ENCODE measurements at regions not wholly inside any gene's neighbourhood (a gene's known extent, or its start where the extent isn't known, plus 50 kb on each side); places are given as distances from the start of the nearest gene placed in this dataset.

DNA sequence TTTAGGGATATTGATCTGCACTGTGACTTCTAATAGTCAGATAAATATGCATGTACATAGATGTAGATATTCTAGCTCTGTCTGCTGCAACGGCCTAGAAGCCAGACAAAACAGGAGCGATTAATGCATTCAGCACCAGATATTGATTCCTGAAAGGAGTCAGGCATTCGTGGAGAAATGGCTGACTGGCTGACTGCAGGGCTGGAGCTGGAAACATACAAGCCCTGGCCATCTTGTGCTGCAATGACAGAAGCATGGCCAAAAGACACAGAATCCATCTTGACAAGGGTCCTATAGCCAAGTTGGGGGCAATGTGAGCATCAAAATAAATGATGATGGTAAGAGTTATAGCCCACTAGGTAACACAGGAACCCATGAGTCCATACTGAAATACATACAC, 231.5 kb upstream of the KLHL29 start:
- TF ChIP-seq, protein P1, sequence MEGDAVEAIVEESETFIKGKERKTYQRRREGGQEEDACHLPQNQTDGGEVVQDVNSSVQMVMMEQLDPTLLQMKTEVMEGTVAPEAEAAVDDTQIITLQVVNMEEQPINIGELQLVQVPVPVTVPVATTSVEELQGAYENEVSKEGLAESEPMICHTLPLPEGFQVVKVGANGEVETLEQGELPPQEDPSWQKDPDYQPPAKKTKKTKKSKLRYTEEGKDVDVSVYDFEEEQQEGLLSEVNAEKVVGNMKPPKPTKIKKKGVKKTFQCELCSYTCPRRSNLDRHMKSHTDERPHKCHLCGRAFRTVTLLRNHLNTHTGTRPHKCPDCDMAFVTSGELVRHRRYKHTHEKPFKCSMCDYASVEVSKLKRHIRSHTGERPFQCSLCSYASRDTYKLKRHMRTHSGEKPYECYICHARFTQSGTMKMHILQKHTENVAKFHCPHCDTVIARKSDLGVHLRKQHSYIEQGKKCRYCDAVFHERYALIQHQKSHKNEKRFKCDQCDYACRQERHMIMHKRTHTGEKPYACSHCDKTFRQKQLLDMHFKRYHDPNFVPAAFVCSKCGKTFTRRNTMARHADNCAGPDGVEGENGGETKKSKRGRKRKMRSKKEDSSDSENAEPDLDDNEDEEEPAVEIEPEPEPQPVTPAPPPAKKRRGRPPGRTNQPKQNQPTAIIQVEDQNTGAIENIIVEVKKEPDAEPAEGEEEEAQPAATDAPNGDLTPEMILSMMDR (conservative IDR thresholded peaks at IDR 0.05): no peak
- TF ChIP-seq ZFX (IDR thresholded peaks at IDR 0.05): no peak
- no peak overlapping the region for H3K27ac ChIP-seq

DNA sequence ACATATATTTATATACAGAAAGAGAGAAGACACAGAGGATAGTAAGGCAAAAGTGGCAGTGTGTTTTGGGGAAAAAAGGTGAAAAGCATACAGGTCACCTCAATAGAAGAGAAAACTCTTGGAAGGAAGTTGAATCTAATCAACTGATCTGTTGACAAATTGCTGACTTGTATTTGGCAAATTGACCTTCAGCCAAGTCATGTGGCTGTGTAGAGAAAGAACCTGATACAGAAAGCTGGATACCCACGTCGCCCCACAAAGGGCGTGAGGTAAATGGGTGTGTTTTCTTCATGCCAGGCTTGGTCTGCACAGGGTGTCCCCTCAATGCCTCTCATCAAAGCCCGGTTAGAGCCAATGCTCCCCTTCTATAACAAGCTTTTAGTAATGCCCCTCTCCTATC, 230.0 kb upstream of the KLHL29 start:
- TF ChIP-seq, protein P1 (conservative IDR thresholded peaks at IDR 0.05): no peak
- TF ChIP-seq ZFX (IDR thresholded peaks at IDR 0.05): no peak
- no peak overlapping the region for H3K27ac ChIP-seq

DNA sequence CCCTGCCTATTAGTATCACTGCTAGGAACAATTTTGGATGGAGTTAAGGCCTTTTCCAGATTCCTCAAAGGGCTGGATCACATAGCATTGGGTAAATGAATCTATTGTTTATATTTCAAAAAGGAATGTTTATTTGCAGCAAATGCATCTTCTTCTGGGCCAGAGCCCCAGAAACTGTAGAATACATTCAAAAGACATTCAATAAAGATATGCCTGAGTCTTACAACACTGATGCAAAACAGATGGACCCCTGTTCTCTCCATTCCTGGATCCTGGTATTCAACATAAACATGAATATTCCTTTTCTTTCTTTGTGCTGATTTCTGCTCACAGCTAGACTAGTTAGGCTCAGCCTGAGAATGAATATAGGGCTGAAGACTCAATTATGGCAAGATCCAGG, 227.2 kb upstream of the KLHL29 start:
- H3K27ac ChIP-seq: no peak overlapping the region
- TF ChIP-seq ZFX (IDR thresholded peaks at IDR 0.05): no peak
- TF ChIP-seq, protein P1 (conservative IDR thresholded peaks at IDR 0.05): no peak

DNA sequence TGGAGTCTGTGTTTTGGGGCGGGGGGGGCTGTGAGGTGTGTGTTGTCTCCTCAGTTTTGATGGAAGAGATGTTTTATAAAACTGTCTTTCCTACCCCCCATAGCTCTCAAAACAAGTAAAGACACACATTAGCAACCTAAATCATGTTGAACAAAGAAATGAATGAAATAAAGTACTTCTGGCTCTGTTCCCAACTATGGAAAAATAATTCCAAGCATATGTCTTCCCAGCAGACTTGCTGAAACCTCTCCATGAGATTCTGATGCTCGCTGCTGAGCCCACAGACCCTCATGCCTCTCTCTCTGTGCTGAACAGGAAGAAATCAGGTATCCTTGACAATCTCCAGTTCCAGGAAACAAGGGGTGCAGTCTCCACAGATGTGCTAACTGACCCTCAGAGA, 226.7 kb upstream of the KLHL29 start:
- TF ChIP-seq, protein P1 (conservative IDR thresholded peaks at IDR 0.05): no peak
- TF ChIP-seq ZFX (IDR thresholded peaks at IDR 0.05): no peak
- H3K27ac ChIP-seq: no peak overlapping the region

DNA sequence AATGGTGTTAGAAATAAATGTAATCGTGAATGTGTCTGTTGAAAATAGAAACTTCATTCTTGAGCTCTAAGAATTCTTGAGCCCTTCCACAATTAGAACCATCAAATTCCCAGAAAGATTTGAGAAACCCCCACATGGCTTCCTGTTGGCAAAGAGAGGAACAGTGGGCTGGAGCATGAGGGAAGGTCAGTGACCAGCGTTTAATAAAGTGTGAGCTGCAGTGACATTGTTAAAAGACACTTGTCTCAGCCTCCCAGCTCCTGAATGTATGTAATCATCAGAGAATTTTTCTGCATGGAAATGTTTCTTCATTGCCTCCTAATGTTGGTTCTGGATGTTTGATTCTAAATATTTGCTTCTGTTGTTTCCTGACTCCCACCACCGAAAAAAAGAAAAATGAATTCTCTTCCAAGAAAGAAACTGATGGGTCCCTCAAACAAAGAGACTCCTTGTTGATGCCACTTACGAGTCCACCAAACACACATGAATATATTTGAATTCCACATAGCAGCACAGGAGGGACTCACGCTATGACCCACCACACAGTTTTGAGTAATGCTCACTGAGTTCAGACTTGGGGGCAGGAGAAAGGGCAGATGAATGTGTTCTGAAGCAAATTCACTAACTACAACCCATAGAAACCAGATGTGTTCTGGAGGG, 225.1 kb upstream of the KLHL29 start:
- TF ChIP-seq, protein P1 (conservative IDR thresholded peaks at IDR 0.05): no peak
- TF ChIP-seq ZFX (IDR thresholded peaks at IDR 0.05): no peak
- no peak overlapping the region for H3K27ac ChIP-seq

DNA sequence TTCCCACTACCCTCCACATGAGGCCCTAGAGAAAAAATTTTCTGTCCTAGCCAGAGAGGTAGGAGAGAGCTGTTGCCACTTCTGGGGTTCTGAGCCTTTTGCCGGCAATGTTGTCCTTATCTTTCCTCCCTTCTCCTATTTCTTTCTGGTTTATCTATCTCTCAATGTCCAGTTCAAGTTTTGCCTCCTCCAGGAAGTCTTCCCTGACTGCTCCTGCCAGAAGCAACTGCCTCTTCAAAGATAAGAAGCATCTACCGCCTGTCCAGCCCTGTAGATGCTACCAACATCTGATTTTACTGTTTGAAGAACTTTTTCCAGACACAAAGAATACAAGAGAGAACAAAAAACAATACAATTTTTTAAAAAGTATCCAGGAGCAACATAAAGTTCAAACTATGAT, 220.8 kb upstream of the KLHL29 start:
- TF ChIP-seq, protein P1 (conservative IDR thresholded peaks at IDR 0.05): no peak

DNA sequence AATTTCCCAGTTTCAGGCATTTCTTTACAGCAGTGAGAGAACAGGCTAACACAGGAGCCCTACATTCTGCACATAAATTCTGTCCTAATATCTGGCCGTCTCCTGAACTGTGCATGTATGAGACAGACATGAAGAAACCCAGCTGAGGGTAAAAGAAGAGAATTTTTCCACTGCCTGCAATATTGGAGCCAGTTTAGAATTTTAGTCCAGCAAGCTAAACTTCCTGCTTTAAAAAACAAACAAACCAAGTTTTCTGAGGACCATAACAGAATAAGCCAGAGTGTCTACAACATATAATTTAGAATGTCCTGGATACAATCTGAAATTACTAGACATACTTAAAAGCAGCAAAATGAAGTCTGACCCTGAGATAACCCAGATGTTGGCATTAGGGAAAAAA, 215.1 kb upstream of the KLHL29 start:
- TF ChIP-seq, protein P1 (conservative IDR thresholded peaks at IDR 0.05): no peak
- no peak for TF ChIP-seq ZFX (IDR thresholded peaks at IDR 0.05)
- H3K27ac ChIP-seq: no peak overlapping the region

More for the DNA sequence above, 220.8 kb upstream of the KLHL29 start:
- H3K27ac ChIP-seq: no peak overlapping the region

Data from C4-2B (cell line).